Amygdala (tissue), 56 donors: ENCODE measurements at regions not wholly inside any gene's neighbourhood (a gene's known extent, or its start where the extent isn't known, plus 50 kb on each side); places are given as distances from the start of the nearest gene placed in this dataset.

Source experiments
- DNase-seq, 56 donors: peaks; one replicate each; lab custom pipeline; 2025; lab: John Stamatoyannopoulos, UW

GRCh38 chr9:134243778-134244467 lies 79.6 kb upstream of the RNU6ATAC start:
- peak in 11 of 56 donors; percentile 2 to 56 (median 18) for DNase-seq

DNA sequence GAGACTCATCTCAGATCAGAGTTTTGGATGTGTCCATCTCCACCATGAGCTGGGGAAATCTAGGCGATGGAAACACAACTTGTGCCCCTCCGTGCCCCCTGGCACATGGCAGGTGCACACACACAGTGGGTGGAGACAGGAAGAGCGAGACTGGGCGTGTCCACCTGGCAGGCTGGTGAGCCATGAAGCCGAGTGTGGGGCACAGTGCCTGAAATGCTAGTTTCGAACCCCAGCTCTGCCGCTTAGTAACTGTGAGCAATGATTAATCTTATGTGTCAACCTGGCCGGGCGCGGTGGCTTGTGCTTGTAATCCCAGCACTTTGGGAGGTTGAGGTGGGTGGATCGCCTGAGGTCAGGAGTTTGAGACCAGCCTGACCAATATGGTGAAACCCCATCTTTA lies 80.8 kb upstream of the RNU6ATAC start:
- DNase-seq = no peak

- DNase-seq = no peak
These were observed 78.2 kb upstream of the RXRA start for GRCh38 chr9:134247918-134248631.

DNA sequence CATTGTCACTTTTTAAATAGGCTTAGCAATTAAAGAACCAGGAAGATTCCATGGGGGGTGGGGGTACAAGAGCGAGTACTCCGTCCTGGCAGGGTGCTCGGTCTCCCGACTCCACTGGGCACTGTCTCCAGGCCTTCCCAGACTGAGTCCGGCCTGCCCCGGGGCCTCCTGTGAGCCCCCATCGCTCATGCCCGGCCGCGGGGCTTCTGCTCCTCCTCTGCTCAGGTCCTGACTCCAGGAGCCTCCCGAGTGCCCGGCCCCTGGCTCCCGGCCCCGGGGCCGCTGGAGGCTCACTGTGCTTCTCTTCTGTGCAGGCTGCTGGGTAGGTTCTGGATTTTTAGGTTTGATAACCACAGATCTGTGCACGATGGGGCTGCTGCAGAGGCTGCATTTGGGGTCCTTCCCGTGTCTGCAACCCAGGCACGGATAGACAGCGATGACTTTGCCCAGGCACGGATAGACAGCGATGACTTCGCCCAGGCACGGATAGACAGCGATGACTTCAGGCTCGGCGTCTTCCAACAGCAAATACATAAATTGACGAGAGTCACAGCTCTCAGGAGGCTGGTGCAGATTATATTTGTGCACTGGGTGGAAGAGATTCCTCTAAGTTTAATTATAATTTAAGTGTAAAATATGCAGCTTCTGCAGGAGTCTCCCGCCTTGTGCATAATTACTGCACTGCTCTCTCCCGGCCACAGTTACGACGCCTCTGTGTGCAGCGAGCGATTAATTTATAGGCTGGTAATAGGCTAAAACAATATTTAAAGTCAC lies 74.8 kb upstream of the RXRA start:
- no peak for DNase-seq

GRCh38 chr9:134252084-134252830 lies 74.0 kb upstream of the RXRA start:
- DNase-seq = no peak

- no peak for DNase-seq
These were observed 72.5 kb upstream of the RXRA start for GRCh38 chr9:134253606-134254205.

DNA sequence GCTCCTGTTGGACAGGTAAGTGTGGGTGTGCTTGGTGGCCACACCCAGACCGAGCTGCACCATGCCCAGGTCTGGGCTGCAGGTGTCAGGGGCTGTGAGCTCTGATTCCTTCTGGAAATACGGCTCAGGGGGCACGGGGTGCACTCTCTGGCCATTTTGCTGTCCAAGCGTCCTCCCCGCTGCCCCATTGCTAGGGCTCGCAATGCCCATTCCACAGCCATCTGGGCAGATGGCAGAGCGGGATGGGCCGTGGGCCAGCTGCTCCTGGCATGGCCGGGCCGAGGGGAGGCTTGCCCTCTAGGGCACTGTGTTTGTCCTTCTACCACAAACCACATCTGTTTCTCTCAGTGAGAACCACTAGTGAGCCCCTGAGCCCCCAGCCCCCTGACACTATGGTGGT lies 67.9 kb upstream of the RXRA start:
- DNase-seq = peak in 1 of 56 donors; percentile 5

DNA sequence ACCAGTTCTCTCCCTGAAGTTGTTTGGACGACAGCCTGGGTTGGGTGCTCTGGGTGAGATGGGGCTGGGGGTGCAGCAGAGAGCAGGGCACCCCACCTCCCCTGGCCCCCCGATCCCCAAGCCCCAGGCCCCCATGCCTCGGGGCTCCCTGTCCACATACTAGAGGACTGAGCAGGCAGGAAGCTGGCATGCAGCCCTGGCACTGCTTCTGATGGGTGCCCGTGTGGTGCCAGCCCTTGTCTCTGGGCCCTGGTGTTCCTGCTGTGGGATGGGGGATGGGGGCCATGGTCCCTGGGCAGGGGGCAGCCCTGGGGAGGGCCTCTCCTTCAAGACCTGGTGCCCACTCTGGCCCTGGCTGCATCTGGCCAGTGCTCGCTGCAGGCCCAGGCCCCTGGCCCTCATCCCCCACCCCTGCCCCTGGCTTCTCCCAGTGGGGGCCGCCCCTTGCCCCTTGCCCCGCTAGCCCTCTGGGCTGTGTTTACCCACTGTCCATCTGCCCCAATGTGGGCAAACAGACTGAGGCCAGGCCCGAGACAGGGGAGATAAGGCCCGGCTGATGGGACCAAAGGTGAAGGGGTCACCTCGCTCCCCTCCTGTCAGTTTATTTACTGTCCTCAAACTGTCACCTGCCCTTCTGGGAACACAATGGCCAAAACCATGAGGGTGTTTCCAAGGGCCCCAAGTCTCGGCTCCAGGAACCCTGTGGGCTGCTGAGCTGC lies 67.3 kb upstream of the RXRA start:
- peak in 10 of 56 donors; percentile 4 to 51 (median 20) for DNase-seq

DNA sequence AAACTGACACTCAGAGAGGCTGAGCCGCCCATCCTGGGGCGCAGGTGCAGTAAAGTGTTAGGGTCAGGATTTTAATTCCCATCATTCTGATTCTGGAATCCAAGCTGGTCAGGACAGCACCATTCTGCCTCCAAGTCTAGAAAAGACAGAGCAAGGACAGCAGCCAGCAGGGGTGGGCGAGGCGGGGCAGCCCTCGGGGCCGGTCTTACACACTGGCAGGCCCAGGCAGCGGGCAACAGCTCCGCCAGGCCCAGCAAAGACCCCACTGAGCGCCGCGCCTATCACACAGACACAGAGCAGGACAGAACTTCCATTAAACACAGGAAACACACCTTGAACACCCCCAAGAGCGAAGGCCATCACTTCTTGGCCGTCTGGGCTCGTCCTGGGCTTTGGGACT lies 66.5 kb upstream of the RXRA start:
- no peak for DNase-seq

DNA sequence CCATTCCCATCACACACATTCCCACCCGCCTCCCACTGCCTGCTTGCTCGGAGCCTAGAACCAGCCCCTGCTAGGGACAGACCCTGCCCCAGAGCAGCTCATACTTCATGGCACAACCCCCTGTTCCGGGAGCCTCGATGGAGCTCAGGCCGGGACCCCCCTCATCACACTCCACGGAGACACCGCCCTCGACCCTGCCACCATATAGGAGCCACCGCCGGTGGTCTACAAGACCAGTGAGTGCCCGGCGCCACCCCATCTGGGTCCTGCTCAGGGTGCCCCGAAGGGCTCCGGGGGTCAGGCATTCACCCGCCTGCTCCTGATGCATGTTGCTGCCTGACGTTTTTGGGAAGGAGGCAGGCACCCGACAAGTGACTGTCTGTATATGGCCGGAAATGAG lies 65.5 kb upstream of the RXRA start:
- DNase-seq = no peak

GRCh38 chr9:134262035-134262434 lies 64.2 kb upstream of the RXRA start:
- no peak for DNase-seq

- no peak for DNase-seq
These were observed 62.7 kb upstream of the RXRA start for GRCh38 chr9:134263596-134263995.

- no peak for DNase-seq
These were observed 62.1 kb upstream of the RXRA start for GRCh38 chr9:134264169-134264568.

DNA sequence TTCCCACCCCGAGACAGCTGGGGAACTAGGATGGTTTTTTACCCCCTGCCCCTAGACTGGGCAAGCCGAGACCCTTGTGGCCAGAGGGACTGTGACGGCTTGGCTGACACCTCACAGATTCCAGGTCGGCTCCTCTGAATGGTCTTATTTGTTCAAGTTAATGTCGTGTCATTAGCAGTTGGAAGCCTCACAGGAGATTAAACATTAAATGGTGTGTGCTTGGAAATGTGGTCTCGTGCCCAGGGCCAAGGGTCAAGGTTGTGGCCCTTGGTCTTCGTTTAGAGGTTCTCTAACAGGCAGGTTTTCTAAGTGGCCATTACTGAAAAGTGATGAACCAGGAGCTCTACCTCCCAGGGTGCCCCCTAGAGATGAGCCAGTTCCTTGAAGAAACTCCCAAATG lies 61.2 kb upstream of the RXRA start:
- no peak for DNase-seq

GRCh38 chr9:134266418-134266817 lies 59.8 kb upstream of the RXRA start:
- no peak for DNase-seq

DNA sequence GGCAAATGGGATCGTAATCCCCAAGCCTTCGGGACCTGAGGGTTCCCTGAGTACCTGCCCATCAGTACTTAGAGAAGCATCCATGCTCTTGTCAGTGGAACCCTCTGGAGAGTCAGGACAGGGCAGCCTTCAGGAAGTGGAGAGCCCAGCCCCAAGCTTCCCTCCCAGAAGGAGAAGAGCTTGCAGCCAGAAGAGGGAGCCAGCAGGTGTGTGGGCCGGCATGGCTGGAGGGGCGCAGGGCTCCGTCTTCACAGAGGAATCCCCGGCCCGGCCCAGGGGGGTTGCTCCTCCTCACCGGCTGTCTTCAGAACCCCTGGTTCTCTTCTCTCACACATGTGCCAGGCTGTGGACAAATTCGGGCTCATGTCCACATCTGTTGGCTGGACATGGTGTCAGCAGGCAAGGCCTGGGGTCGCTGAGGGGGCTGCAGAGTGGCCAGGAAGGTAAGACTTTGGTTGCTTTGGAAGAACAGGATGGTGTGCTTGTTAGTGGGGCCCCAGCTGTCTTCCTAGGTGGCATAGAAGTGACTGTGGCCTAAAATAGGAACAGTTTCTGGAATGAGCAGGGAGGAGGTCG lies 58.9 kb upstream of the RXRA start:
- DNase-seq = no peak

- DNase-seq = peak in 1 of 56 donors; percentile 14
These were observed 58.2 kb upstream of the RXRA start for GRCh38 chr9:134267881-134268724.

- no peak for DNase-seq
These were observed 57.5 kb upstream of the RXRA start for GRCh38 chr9:134268747-134269146.
